ENCODE measurements at regions not wholly inside any gene's neighbourhood (a gene's known extent, or its start where the extent isn't known, plus 50 kb on each side); places are given as distances from the start of the nearest gene placed in this dataset.

- TF ChIP-seq, protein P1, sequence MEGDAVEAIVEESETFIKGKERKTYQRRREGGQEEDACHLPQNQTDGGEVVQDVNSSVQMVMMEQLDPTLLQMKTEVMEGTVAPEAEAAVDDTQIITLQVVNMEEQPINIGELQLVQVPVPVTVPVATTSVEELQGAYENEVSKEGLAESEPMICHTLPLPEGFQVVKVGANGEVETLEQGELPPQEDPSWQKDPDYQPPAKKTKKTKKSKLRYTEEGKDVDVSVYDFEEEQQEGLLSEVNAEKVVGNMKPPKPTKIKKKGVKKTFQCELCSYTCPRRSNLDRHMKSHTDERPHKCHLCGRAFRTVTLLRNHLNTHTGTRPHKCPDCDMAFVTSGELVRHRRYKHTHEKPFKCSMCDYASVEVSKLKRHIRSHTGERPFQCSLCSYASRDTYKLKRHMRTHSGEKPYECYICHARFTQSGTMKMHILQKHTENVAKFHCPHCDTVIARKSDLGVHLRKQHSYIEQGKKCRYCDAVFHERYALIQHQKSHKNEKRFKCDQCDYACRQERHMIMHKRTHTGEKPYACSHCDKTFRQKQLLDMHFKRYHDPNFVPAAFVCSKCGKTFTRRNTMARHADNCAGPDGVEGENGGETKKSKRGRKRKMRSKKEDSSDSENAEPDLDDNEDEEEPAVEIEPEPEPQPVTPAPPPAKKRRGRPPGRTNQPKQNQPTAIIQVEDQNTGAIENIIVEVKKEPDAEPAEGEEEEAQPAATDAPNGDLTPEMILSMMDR (IDR thresholded peaks at IDR 0.05), result no peak
- TF ChIP-seq POLR2A (IDR thresholded peaks at IDR 0.05) (no peak), EP300 (IDR thresholded peaks at IDR 0.05) (no peak)
Observed at GRCh38 chr9:78807286-78807685, 510.4 kb downstream of the PSAT1 start.
